Superior temporal gyrus (tissue), 1 donor: ENCODE measurements at regions not wholly inside any gene's neighbourhood (a gene's known extent, or its start where the extent isn't known, plus 50 kb on each side); places are given as distances from the start of the nearest gene placed in this dataset.
"Not testable (repeated sequence)": the region's sequence is repeated elsewhere in the genome, so short reads cannot be mapped to it uniquely, and the experiment has no call there.

Experiments used
- DNase-seq: peaks from one replicate; pipeline ENCODE4 v3.0.0-alpha.2; 2016; ENCODE audit errors: extremely low spot score

- no peak for DNase-seq
Measured at GRCh38 chr13:105684216-105684615, 851.2 kb downstream of the EFNB2 start.

- no peak for DNase-seq
Measured at GRCh38 chr13:105679838-105680237, 855.6 kb downstream of the EFNB2 start.

- no peak for DNase-seq
Measured at GRCh38 chr13:105678072-105678471, 857.4 kb downstream of the EFNB2 start.

GRCh38 chr13:105672881-105673280, 862.6 kb downstream of the EFNB2 start:
- DNase-seq, result no peak

GRCh38 chr13:105671131-105671530, 864.3 kb downstream of the EFNB2 start:
- not testable (repeated sequence) for DNase-seq

- no peak for DNase-seq
Measured at GRCh38 chr13:105670179-105670990, 865.1 kb downstream of the EFNB2 start.

- no peak for DNase-seq
Measured at GRCh38 chr13:105665284-105665683, 870.2 kb downstream of the EFNB2 start.

GRCh38 chr13:105663182-105663581, 872.3 kb downstream of the EFNB2 start:
- DNase-seq, result no peak

- no peak for DNase-seq
Measured at GRCh38 chr13:105660561-105660960, 874.9 kb downstream of the EFNB2 start.

- no peak for DNase-seq
Measured at GRCh38 chr13:105658431-105658830, 877.0 kb downstream of the EFNB2 start.

GRCh38 chr13:105655046-105655445, 880.4 kb downstream of the EFNB2 start:
- no peak for DNase-seq

- no peak for DNase-seq
Measured at GRCh38 chr13:105643966-105644365, 891.5 kb downstream of the EFNB2 start.

GRCh38 chr13:105642511-105642958, 892.9 kb downstream of the EFNB2 start:
- no peak for DNase-seq

- DNase-seq, result no peak
Measured at GRCh38 chr13:105641121-105641520, 894.3 kb downstream of the EFNB2 start.

GRCh38 chr13:105638426-105638825, 897.0 kb downstream of the EFNB2 start:
- DNase-seq, result no peak

- no peak for DNase-seq
Measured at GRCh38 chr13:105634059-105634458, 901.4 kb downstream of the EFNB2 start.

GRCh38 chr13:105630431-105630830, 905.0 kb downstream of the EFNB2 start:
- no peak for DNase-seq

GRCh38 chr13:105627270-105627669, 908.2 kb downstream of the EFNB2 start:
- DNase-seq, result no peak

GRCh38 chr13:105625691-105626090, 909.8 kb downstream of the EFNB2 start:
- DNase-seq, result no peak

- DNase-seq, result no peak
Measured at GRCh38 chr13:105616333-105617075, 919.0 kb downstream of the EFNB2 start.

- DNase-seq, result no peak
Measured at GRCh38 chr13:105612541-105612940, 922.9 kb downstream of the EFNB2 start.

- DNase-seq, result no peak
Measured at GRCh38 chr13:105611424-105611823, 924.0 kb downstream of the EFNB2 start.

GRCh38 chr13:105608104-105608503, 927.4 kb downstream of the EFNB2 start:
- no peak for DNase-seq
